Sigmoid colon (tissue), 4 donors: ENCODE measurements at regions not wholly inside any gene's neighbourhood (a gene's known extent, or its start where the extent isn't known, plus 50 kb on each side); places are given as distances from the start of the nearest gene placed in this dataset.

Experiments
- EP300 ChIP-seq, 4 donors: sonication (generic); formaldehyde crosslinking; IDR thresholded peaks; one replicate each; pipeline ENCODE4 v1.6.1; 2017; ENCODE audit warnings: antibody characterized with exemption in 4 of 4
- POLR2A ChIP-seq, 2 donors: fragments of 450-650 bp; IDR thresholded peaks; one replicate each; pipeline ENCODE4 v1.6.1; 2016; ENCODE audit warnings: antibody characterized with exemption in 2 of 2, mild to moderate bottlenecking in 2 of 2, moderate library complexity in 2 of 2
- POLR2AphosphoS5 ChIP-seq, 4 donors: sonication (generic); formaldehyde crosslinking; IDR thresholded peaks; one replicate each; pipeline ENCODE4 v1.6.1; 2017; ENCODE audit warnings: antibody characterized with exemption in 4 of 4
- TF ChIP-seq, protein P1 (sequence below), 4 experiments: fragments of 450-650 bp in 3 of 4; fragments of 200-600 bp in 1 of 4; IDR thresholded peaks; one replicate each; pipeline ENCODE4 v1.5.1; 2016 to 2019; ENCODE audit warnings: antibody characterized with exemption in 4 of 4, mild to moderate bottlenecking in 3 of 4, moderate library complexity in 2 of 4

DNA sequence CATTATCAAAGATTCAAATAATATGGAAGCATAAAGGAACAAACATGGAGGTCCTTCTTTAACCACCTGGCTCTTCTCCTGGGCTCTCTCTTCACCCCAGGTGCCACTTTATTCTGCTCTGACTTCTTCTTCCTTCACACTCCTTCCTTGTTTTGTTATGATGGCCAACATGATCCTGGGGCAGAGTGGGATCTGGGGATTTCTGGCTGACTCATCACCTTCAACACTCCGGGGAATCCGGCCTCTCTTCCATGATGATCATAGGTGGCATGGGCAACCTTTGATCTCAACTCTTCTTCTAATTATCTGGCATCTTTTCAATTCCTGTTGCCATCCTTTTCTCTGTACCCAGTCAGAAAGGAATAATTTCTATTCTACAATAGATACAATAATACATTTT lies 62.1 kb upstream of the TRPC7 start:
- TF ChIP-seq, protein P1, sequence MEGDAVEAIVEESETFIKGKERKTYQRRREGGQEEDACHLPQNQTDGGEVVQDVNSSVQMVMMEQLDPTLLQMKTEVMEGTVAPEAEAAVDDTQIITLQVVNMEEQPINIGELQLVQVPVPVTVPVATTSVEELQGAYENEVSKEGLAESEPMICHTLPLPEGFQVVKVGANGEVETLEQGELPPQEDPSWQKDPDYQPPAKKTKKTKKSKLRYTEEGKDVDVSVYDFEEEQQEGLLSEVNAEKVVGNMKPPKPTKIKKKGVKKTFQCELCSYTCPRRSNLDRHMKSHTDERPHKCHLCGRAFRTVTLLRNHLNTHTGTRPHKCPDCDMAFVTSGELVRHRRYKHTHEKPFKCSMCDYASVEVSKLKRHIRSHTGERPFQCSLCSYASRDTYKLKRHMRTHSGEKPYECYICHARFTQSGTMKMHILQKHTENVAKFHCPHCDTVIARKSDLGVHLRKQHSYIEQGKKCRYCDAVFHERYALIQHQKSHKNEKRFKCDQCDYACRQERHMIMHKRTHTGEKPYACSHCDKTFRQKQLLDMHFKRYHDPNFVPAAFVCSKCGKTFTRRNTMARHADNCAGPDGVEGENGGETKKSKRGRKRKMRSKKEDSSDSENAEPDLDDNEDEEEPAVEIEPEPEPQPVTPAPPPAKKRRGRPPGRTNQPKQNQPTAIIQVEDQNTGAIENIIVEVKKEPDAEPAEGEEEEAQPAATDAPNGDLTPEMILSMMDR (IDR thresholded peaks at IDR 0.05) = no peak
- TF ChIP-seq EP300 (IDR thresholded peaks at IDR 0.05) (no peak), POLR2AphosphoS5 (IDR thresholded peaks at IDR 0.05) (no peak), POLR2A (IDR thresholded peaks at IDR 0.05) (no peak)
